HG03565 (cell line): ENCODE measurements at regions not wholly inside any gene's neighbourhood (a gene's known extent, or its start where the extent isn't known, plus 50 kb on each side); places are given as distances from the start of the nearest gene placed in this dataset.

Experiments
- ATAC-seq: cut with Tn5 transposase; IDR thresholded peaks from one replicate; pipeline ENCODE4 v1.9.1; 2021; ENCODE audit warnings: mild to moderate bottlenecking, moderate library complexity; ENCODE audit not compliant: unreplicated experiment

GRCh38 chr5:97834561-97834960 is 651.5 kb upstream of the RIOK2 start:
- no peak for ATAC-seq

- no peak for ATAC-seq
Measured at GRCh38 chr5:97835112-97835511, 652.1 kb upstream of the RIOK2 start.

- no peak for ATAC-seq
Measured at GRCh38 chr5:97836816-97837215, 653.8 kb upstream of the RIOK2 start.

GRCh38 chr5:97838214-97838613 is 655.2 kb upstream of the RIOK2 start:
- peak; percentile 96 for ATAC-seq

GRCh38 chr5:97839341-97840086 is 656.5 kb upstream of the RIOK2 start:
- ATAC-seq = no peak

GRCh38 chr5:97840643-97841042 is 657.6 kb upstream of the RIOK2 start:
- ATAC-seq = no peak

GRCh38 chr5:97842687-97843086 is 659.6 kb upstream of the RIOK2 start:
- ATAC-seq = no peak

GRCh38 chr5:97844797-97845196 is 661.8 kb upstream of the RIOK2 start:
- no peak for ATAC-seq

GRCh38 chr5:97846643-97847042 is 663.6 kb upstream of the RIOK2 start:
- ATAC-seq = no peak

GRCh38 chr5:97847920-97848631 is 665.0 kb upstream of the RIOK2 start:
- ATAC-seq = no peak

GRCh38 chr5:97851036-97851435 is 668.0 kb upstream of the RIOK2 start:
- no peak for ATAC-seq

- ATAC-seq = no peak
Measured at GRCh38 chr5:97854871-97855762, 672.1 kb upstream of the RIOK2 start.

- ATAC-seq = no peak
Measured at GRCh38 chr5:97874491-97874890, 691.4 kb upstream of the RIOK2 start.

GRCh38 chr5:97876272-97876671 is 693.2 kb upstream of the RIOK2 start:
- ATAC-seq = no peak

GRCh38 chr5:97877588-97877987 is 694.5 kb upstream of the RIOK2 start:
- no peak for ATAC-seq

GRCh38 chr5:97888439-97888838 is 705.4 kb upstream of the RIOK2 start:
- ATAC-seq = peak; percentile 98

- no peak for ATAC-seq
Measured at GRCh38 chr5:97891971-97892370, 708.9 kb upstream of the RIOK2 start.

GRCh38 chr5:97903742-97904141 is 720.7 kb upstream of the RIOK2 start:
- ATAC-seq = no peak

- ATAC-seq = no peak
Measured at GRCh38 chr5:97906135-97906534, 723.1 kb upstream of the RIOK2 start.

GRCh38 chr5:97907646-97908400 is 724.8 kb upstream of the RIOK2 start:
- ATAC-seq = no peak

- no peak for ATAC-seq
Measured at GRCh38 chr5:97909541-97909940, 726.5 kb upstream of the RIOK2 start.
